ENCODE measurements at regions not wholly inside any gene's neighbourhood (a gene's known extent, or its start where the extent isn't known, plus 50 kb on each side); places are given as distances from the start of the nearest gene placed in this dataset.
A peak's percentile ranks its signal among the peaks of the same experiment; 100 is the strongest.
"Not testable (repeated sequence)": the region's sequence is repeated elsewhere in the genome, so short reads cannot be mapped to it uniquely, and the experiment has no call there.

DNA sequence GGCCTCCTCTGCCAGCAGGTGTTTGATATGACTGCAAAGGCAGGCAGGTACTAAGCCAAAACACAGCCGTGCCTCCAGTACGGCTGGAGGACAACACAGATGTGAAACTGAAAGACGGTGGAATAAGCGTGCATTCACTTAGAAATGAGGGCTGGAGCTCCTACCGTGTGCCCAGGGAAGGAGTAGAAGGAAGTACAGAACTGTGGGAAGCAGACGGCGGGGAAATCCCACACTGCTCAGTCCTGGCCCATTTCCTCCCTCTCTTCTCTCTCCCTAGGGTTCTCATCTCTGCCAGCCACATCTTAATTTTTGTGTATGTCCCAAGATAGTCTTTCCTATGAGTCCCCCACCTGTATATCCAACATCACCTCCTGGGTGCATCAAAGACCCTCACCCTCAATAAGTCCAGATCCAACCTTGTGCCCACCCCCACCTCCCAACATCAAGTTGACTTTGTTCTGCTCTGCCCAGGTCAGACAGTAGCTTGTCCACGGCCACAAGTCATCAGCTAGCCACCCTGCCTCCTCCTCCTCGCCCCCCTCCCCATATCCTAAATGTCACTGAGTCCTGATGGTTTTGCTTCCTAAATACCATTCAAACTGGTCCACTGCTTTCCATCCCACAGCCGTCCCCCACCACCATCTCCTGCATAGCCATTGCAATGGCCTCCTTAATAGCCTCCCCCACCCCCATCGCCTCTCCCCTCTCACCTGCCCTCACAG, 77.1 kb upstream of the RPL38 start:
- H3K9me3 ChIP-seq = no peaks in the 10 kb centered on the region
- WGBS, 2 donors (ENCODE audit: low coverage in 1 of 2) = 40 to 51% methylated on average over 7 to 11 of the region's 11 CpGs
- no peak overlapping the region for H3K4me3 ChIP-seq
- H3K4me1 ChIP-seq = no peaks in the 10 kb centered on the region
- H3K27me3 ChIP-seq = peaks cover 16% of the 10 kb centered on the region
- TF ChIP-seq POLR2A (IDR thresholded peaks at IDR 0.05) (no peak), EP300 (IDR thresholded peaks at IDR 0.05; ENCODE audit: low read depth) (no peak), POLR2AphosphoS5 (IDR thresholded peaks at IDR 0.05) (no peak)
- TF ChIP-seq, protein P1, sequence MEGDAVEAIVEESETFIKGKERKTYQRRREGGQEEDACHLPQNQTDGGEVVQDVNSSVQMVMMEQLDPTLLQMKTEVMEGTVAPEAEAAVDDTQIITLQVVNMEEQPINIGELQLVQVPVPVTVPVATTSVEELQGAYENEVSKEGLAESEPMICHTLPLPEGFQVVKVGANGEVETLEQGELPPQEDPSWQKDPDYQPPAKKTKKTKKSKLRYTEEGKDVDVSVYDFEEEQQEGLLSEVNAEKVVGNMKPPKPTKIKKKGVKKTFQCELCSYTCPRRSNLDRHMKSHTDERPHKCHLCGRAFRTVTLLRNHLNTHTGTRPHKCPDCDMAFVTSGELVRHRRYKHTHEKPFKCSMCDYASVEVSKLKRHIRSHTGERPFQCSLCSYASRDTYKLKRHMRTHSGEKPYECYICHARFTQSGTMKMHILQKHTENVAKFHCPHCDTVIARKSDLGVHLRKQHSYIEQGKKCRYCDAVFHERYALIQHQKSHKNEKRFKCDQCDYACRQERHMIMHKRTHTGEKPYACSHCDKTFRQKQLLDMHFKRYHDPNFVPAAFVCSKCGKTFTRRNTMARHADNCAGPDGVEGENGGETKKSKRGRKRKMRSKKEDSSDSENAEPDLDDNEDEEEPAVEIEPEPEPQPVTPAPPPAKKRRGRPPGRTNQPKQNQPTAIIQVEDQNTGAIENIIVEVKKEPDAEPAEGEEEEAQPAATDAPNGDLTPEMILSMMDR (IDR thresholded peaks at IDR 0.05) = no peak
- in situ Hi-C loops (cut with MboI; ENCODE audit: low pct_ligation_motif_present in 1 of 4, low pct_unique_long_range_greater_than_20kb in 1 of 4, low sequenced_read_pairs in 3 of 4) (no loop called here), intact Hi-C loops (cut with DNase I; ENCODE audit: low total_unique reads) (no loop called here)
- DNase-seq = peak; percentile 40
- H3K36me3 ChIP-seq = no peaks in the 10 kb centered on the region
- no peak overlapping the region for H3K27ac ChIP-seq

DNA sequence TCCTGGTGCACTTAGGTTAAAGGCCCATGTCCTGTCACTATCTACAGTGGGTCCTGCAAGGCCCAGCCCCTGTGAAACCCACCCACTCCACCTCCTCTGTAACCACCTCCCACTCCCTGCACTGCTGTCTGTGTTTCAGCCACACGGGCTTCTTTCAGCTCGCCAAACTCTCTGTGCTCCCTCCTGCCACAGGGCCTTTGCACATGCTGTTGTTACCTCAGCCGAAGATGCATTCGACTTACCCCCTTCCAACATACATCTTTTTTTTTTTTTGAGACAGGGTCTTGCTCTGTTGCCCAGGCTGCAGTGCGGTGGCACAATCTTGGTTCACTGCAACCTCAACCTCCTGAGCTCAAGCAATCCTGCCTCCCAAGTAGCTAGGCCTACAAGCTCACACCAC, 76.5 kb upstream of the RPL38 start:
- no peaks in the 10 kb centered on the region for H3K36me3 ChIP-seq
- in situ Hi-C loops (cut with MboI; ENCODE audit: low pct_ligation_motif_present in 1 of 4, low pct_unique_long_range_greater_than_20kb in 1 of 4, low sequenced_read_pairs in 3 of 4) = no loop called here
- no peaks in the 10 kb centered on the region for H3K4me1 ChIP-seq
- H3K4me3 ChIP-seq = no peak overlapping the region
- TF ChIP-seq POLR2AphosphoS5 (IDR thresholded peaks at IDR 0.05) (no peak), POLR2A (IDR thresholded peaks at IDR 0.05) (no peak), EP300 (IDR thresholded peaks at IDR 0.05; ENCODE audit: low read depth) (no peak)
- TF ChIP-seq, protein P1 (IDR thresholded peaks at IDR 0.05) = no peak
- WGBS, 2 donors (ENCODE audit: low coverage in 1 of 2) = 90 to 100% methylated on average over 2 to 5 of the region's 5 CpGs
- H3K27me3 ChIP-seq = peaks cover 16% of the 10 kb centered on the region
- H3K9me3 ChIP-seq = no peaks in the 10 kb centered on the region
- intact Hi-C loops (cut with DNase I; ENCODE audit: low total_unique reads) = no loop called here
- no peak overlapping the region for H3K27ac ChIP-seq
- no peak for DNase-seq

DNA sequence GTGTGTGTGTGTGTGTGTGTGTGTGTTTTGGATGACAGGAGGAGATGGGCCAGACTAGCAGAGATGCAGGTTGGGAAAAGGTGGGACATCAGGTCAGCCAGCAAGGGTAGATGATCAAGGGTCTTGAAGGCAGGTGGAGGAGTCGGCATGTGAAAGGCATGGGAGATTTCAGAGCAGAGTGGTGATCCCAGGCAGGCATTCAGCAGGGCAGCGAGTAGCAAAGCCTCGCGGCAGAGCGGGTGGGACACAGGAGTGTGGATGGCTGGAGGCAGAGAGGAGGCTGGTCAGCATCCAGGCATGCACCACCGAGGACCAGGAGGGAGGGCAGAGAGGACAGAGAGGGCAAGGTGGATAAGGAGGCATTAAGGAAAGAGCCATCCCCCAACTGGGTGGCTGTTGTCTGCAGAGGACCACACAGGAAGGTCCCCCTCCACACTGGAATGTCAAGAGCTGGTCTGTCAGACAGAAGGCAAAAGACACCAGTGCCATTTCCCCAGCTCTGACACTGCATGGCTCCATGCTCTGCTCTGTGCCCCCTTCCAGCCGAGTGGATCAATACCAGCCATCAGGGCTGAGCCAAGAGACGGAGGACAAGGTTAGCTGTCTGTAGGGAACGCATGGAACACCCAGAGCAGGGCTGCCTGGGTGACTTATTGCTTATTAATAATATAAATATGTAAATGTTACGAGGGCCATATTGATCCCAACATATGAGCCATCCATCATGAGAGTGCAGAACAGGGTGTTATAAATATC, 74.8 kb upstream of the RPL38 start:
- in situ Hi-C loops (cut with MboI; ENCODE audit: low pct_ligation_motif_present in 1 of 4, low pct_unique_long_range_greater_than_20kb in 1 of 4, low sequenced_read_pairs in 3 of 4) = no loop called here
- H3K4me3 ChIP-seq = no peak overlapping the region
- 75 to 94% methylated on average over 3 to 10 of the region's 10 CpGs for WGBS, 2 donors (ENCODE audit: low coverage in 1 of 2)

DNA sequence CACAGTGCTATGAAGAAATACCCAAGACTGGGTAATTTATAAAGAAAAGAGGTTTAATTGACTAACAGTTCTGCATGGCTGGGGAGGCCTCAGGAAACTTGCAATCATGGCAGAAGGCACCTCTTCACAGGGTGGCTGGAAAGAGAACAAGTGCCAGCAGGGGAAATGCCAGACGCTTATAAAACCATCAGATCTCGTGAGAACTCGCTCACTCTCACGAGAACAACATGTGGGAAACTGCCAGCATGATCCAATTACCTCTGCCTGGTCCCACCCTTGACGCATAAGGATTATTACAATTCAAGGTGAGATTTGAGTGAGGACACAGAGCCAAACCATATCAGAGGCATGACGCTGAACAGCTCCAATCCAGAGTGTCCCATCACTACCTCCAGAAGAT, 73.7 kb upstream of the RPL38 start:
- WGBS, 2 donors (ENCODE audit: low coverage in 1 of 2) = 62 to 69% methylated on average over 3 to 6 of the region's 6 CpGs
- H3K9me3 ChIP-seq; intact Hi-C loops (cut with DNase I; ENCODE audit: low total_unique reads); DNase-seq; H3K4me3 ChIP-seq; H3K36me3 ChIP-seq; H3K27ac ChIP-seq; H3K4me1 ChIP-seq; in situ Hi-C loops (cut with MboI; ENCODE audit: low pct_ligation_motif_present in 1 of 4, low pct_unique_long_range_greater_than_20kb in 1 of 4, low sequenced_read_pairs in 3 of 4): not testable (repeated sequence)
- peaks cover 32% of the 10 kb centered on the region for H3K27me3 ChIP-seq

More for the DNA sequence above, 74.8 kb upstream of the RPL38 start:
- intact Hi-C loops (cut with DNase I; ENCODE audit: low total_unique reads) = no loop called here
- no peaks in the 10 kb centered on the region for H3K36me3 ChIP-seq
- no peak for DNase-seq
- no peak for TF ChIP-seq POLR2AphosphoS5 (IDR thresholded peaks at IDR 0.05)
- TF ChIP-seq POLR2A (IDR thresholded peaks at IDR 0.05) = no peak
- TF ChIP-seq EP300 (IDR thresholded peaks at IDR 0.05; ENCODE audit: low read depth) = no peak
- H3K27me3 ChIP-seq = peaks cover 28% of the 10 kb centered on the region
- no peaks in the 10 kb centered on the region for H3K9me3 ChIP-seq
- H3K27ac ChIP-seq = no peak overlapping the region
- no peaks in the 10 kb centered on the region for H3K4me1 ChIP-seq

DNA sequence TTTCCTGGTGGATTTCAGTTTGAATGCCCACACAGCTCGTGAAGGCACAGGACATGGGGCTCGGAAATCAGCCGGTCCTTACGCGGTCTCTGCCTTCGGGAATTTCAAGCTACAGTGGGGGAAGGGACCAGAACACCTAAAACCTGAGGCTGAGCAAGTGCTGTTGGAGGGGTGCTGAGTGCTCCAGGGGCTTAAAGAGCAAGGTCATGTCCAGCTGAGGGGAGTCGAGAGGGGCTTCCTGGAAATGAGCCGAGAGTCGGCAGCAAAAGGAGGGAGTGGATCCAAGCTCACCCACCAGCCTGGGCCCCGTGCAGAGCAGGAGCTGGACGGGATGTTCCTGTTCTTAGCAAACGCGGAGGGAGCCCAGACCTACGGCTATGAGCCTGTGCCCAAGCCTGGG, 73.2 kb upstream of the RPL38 start:
- Histone ChIP-seq H3K27ac (no peak overlapping the region), H3K9me3 (no peaks in the 10 kb centered on the region), H3K4me3 (no peak overlapping the region), H3K4me1 (no peaks in the 10 kb centered on the region), H3K36me3 (no peaks in the 10 kb centered on the region), H3K27me3 (peaks cover 32% of the 10 kb centered on the region)
- DNase-seq = no peak
- WGBS, 2 donors (ENCODE audit: low coverage in 1 of 2) = 73% methylated on average over 14 of the region's 14 CpGs; no CpG with 5 or more reads in 1 of the 2 donors
- in situ Hi-C loops (cut with MboI; ENCODE audit: low pct_ligation_motif_present in 1 of 4, low pct_unique_long_range_greater_than_20kb in 1 of 4, low sequenced_read_pairs in 3 of 4) = no loop called here
- TF ChIP-seq POLR2A (IDR thresholded peaks at IDR 0.05) (no peak), POLR2AphosphoS5 (IDR thresholded peaks at IDR 0.05) (no peak), EP300 (IDR thresholded peaks at IDR 0.05; ENCODE audit: low read depth) (no peak)
- TF ChIP-seq, protein P1 (IDR thresholded peaks at IDR 0.05) = no peak
- intact Hi-C loops (cut with DNase I; ENCODE audit: low total_unique reads) = no loop called here

Measured in transverse colon (tissue), 4 donors.